NCI-H226 (cell line): ENCODE measurements at regions not wholly inside any gene's neighbourhood (a gene's known extent, or its start where the extent isn't known, plus 50 kb on each side); places are given as distances from the start of the nearest gene placed in this dataset.

Source experiments
- DNase-seq: peaks from one replicate; pipeline ENCODE4 v3.0.0-alpha.2; 2015

- no peak for DNase-seq
These were observed 86.8 kb upstream of the TP53I11 start for GRCh38 chr11:45037434-45038005.

GRCh38 chr11:45038923-45039322 lies 88.2 kb upstream of the TP53I11 start:
- no peak for DNase-seq

- no peak for DNase-seq
These were observed 90.9 kb upstream of the TP53I11 start for GRCh38 chr11:45041596-45041995.

- peak; percentile 38 for DNase-seq
These were observed 91.9 kb upstream of the TP53I11 start for GRCh38 chr11:45042560-45042959.

GRCh38 chr11:45043755-45044475 lies 93.2 kb upstream of the TP53I11 start:
- DNase-seq: no peak

- peak; percentile 46 for DNase-seq
These were observed 95.2 kb upstream of the TP53I11 start for GRCh38 chr11:45045683-45046471.

- peak; percentile 50 for DNase-seq
These were observed 97.7 kb upstream of the TP53I11 start for GRCh38 chr11:45048313-45048841.

GRCh38 chr11:45048870-45049691 lies 97.4 kb upstream of the PRDM11 start:
- DNase-seq: peak; percentile 33

- DNase-seq: no peak
These were observed 96.3 kb upstream of the PRDM11 start for GRCh38 chr11:45050111-45050510.

- DNase-seq: no peak
These were observed 94.8 kb upstream of the PRDM11 start for GRCh38 chr11:45051621-45052020.

- no peak for DNase-seq
These were observed 94.1 kb upstream of the PRDM11 start for GRCh38 chr11:45052361-45052760.

GRCh38 chr11:45053736-45054446 lies 92.5 kb upstream of the PRDM11 start:
- DNase-seq: no peak

GRCh38 chr11:45054956-45055355 lies 91.5 kb upstream of the PRDM11 start:
- no peak for DNase-seq

GRCh38 chr11:45056529-45056928 lies 89.9 kb upstream of the PRDM11 start:
- no peak for DNase-seq

- no peak for DNase-seq
These were observed 88.3 kb upstream of the PRDM11 start for GRCh38 chr11:45057938-45058646.

- DNase-seq: no peak
These were observed 87.8 kb upstream of the PRDM11 start for GRCh38 chr11:45058647-45058950.

- no peak for DNase-seq
These were observed 85.7 kb upstream of the PRDM11 start for GRCh38 chr11:45060707-45061106.

- DNase-seq: no peak
These were observed 84.8 kb upstream of the PRDM11 start for GRCh38 chr11:45061641-45062040.

- no peak for DNase-seq
These were observed 84.3 kb upstream of the PRDM11 start for GRCh38 chr11:45062115-45062514.

- DNase-seq: no peak
These were observed 83.3 kb upstream of the PRDM11 start for GRCh38 chr11:45062974-45063635.

GRCh38 chr11:45063669-45064068 lies 82.8 kb upstream of the PRDM11 start:
- DNase-seq: no peak
